ENCODE measurements at regions not wholly inside any gene's neighbourhood (a gene's known extent, or its start where the extent isn't known, plus 50 kb on each side); places are given as distances from the start of the nearest gene placed in this dataset.
"Not testable (repeated sequence)": the region's sequence is repeated elsewhere in the genome, so short reads cannot be mapped to it uniquely, and the experiment has no call there.

DNA sequence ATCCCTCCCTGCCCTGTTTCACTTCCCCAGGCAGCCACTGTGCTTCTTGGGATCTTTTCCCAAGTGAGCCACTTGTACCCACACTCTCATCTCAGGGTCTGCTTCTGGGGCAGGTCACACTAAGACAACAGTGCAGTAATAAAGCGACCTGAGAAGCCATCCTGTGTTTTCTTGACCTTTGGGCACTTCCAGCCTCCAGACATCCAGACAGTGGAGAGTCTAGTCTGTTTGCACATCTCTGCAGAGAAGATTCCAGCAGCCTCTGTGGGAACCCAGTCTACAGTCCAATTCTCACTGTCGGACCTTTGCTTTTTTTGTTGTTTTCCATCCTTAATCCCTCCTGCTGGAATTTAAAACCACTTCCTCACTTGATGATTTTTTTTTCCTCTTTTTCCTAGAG lies 50.3 kb upstream of the ATP6AP2 start:
- H3K4me1 ChIP-seq (ENCODE audit: control insufficient read depth in 1 of 2, insufficient read depth in 1 of 2, low read depth in 1 of 2, low read length in 1 of 2) = no peaks in the 10 kb centered on the region
- no peaks in the 10 kb centered on the region for H3K36me3 ChIP-seq
- H3K4me3 ChIP-seq (ENCODE audit: low read depth in 1 of 2, low read length in 1 of 2) = no peak overlapping the region
- no peak overlapping the region for H3K27ac ChIP-seq
- TF ChIP-seq, protein P1, sequence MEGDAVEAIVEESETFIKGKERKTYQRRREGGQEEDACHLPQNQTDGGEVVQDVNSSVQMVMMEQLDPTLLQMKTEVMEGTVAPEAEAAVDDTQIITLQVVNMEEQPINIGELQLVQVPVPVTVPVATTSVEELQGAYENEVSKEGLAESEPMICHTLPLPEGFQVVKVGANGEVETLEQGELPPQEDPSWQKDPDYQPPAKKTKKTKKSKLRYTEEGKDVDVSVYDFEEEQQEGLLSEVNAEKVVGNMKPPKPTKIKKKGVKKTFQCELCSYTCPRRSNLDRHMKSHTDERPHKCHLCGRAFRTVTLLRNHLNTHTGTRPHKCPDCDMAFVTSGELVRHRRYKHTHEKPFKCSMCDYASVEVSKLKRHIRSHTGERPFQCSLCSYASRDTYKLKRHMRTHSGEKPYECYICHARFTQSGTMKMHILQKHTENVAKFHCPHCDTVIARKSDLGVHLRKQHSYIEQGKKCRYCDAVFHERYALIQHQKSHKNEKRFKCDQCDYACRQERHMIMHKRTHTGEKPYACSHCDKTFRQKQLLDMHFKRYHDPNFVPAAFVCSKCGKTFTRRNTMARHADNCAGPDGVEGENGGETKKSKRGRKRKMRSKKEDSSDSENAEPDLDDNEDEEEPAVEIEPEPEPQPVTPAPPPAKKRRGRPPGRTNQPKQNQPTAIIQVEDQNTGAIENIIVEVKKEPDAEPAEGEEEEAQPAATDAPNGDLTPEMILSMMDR (IDR thresholded peaks at IDR 0.05) = no peak
- no peaks in the 10 kb centered on the region for H3K9me3 ChIP-seq
- H3K27me3 ChIP-seq = no peaks in the 10 kb centered on the region

GRCh38 chrX:40527543-40527942 lies 53.2 kb upstream of the ATP6AP2 start:
- Histone ChIP-seq H3K36me3 (no peaks in the 10 kb centered on the region), H3K9me3 (no peaks in the 10 kb centered on the region), H3K27me3 (no peaks in the 10 kb centered on the region), H3K4me1 (ENCODE audit: control insufficient read depth in 1 of 2, insufficient read depth in 1 of 2, low read depth in 1 of 2, low read length in 1 of 2) (no peaks in the 10 kb centered on the region), H3K4me3 (ENCODE audit: low read depth in 1 of 2, low read length in 1 of 2) (no peak overlapping the region), H3K27ac (no peak overlapping the region)
- TF ChIP-seq, protein P1 (IDR thresholded peaks at IDR 0.05) = no peak

DNA sequence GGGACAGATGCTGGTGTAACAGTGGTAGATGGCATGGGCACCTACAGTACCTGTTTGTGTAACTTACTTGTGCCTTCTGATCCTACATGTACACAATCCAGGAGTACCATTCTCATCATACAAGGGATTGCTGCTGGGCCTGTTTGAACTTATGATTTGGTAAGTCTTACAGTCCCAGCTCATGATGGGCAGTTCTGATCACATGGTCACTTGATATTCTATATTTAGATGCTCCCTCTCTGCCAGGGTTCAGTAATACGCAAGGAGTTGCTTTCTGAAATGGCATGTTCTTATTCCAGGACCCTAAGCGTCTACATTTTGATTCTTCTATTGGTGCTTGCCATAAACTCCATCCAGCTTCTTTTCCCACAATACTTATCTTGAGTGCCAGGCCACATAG lies 54.4 kb upstream of the ATP6AP2 start:
- Histone ChIP-seq H3K27ac (no peak overlapping the region), H3K27me3 (no peaks in the 10 kb centered on the region), H3K36me3 (no peaks in the 10 kb centered on the region), H3K4me3 (ENCODE audit: low read depth in 1 of 2, low read length in 1 of 2) (no peak overlapping the region), H3K4me1 (ENCODE audit: control insufficient read depth in 1 of 2, insufficient read depth in 1 of 2, low read depth in 1 of 2, low read length in 1 of 2) (no peaks in the 10 kb centered on the region), H3K9me3 (no peaks in the 10 kb centered on the region)
- TF ChIP-seq, protein P1 (IDR thresholded peaks at IDR 0.05) = no peak

GRCh38 chrX:40525901-40526300 lies 54.9 kb upstream of the ATP6AP2 start:
- H3K27me3 ChIP-seq; H3K27ac ChIP-seq; H3K36me3 ChIP-seq; H3K9me3 ChIP-seq; H3K4me1 ChIP-seq (ENCODE audit: control insufficient read depth in 1 of 2, insufficient read depth in 1 of 2, low read depth in 1 of 2, low read length in 1 of 2); H3K4me3 ChIP-seq (ENCODE audit: low read depth in 1 of 2, low read length in 1 of 2): not testable (repeated sequence)

DNA sequence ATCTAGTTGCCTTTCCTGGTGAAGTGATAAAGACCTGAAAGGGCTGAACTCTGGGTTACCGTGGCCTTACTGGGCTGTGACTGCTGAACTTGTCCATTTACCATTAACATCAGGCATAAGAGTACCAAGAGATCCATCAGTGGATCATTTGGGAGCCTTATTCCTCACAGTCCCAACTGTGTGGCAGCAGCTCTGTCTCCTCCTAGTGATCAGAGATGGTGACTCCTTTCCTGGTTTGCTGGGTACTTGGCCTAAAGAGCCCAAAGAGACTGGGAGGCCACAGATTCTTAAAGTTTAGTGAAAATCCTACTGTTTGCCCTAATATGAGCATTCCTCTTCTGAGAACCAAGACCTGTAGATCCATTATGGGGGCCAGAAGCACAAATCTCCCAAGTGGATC lies 56.3 kb upstream of the ATP6AP2 start:
- no peak overlapping the region for H3K4me3 ChIP-seq (ENCODE audit: low read depth in 1 of 2, low read length in 1 of 2)
- no peaks in the 10 kb centered on the region for H3K4me1 ChIP-seq (ENCODE audit: control insufficient read depth in 1 of 2, insufficient read depth in 1 of 2, low read depth in 1 of 2, low read length in 1 of 2)
- TF ChIP-seq, protein P1 (IDR thresholded peaks at IDR 0.05) = no peak
- H3K9me3 ChIP-seq = no peaks in the 10 kb centered on the region
- no peak overlapping the region for H3K27ac ChIP-seq
- no peaks in the 10 kb centered on the region for H3K36me3 ChIP-seq
- no peaks in the 10 kb centered on the region for H3K27me3 ChIP-seq

- H3K4me3 ChIP-seq (ENCODE audit: low read depth in 1 of 2, low read length in 1 of 2) = no peak overlapping the region
- no peaks in the 10 kb centered on the region for H3K4me1 ChIP-seq (ENCODE audit: control insufficient read depth in 1 of 2, insufficient read depth in 1 of 2, low read depth in 1 of 2, low read length in 1 of 2)
- TF ChIP-seq, protein P1 (IDR thresholded peaks at IDR 0.05) = no peak
- no peaks in the 10 kb centered on the region for H3K9me3 ChIP-seq
- H3K27ac ChIP-seq = no peak overlapping the region
- no peaks in the 10 kb centered on the region for H3K36me3 ChIP-seq
- H3K27me3 ChIP-seq = no peaks in the 10 kb centered on the region
These were observed 56.9 kb upstream of the ATP6AP2 start for GRCh38 chrX:40523852-40524251.
